Left ventricle myocardium inferior (tissue), 1 donor: ENCODE measurements at regions not wholly inside any gene's neighbourhood (a gene's known extent, or its start where the extent isn't known, plus 50 kb on each side); places are given as distances from the start of the nearest gene placed in this dataset.

Source experiments
- DNase-seq: peaks from one replicate; pipeline ENCODE4 v3.0.0-alpha.2; 2020
- H3K27ac ChIP-seq: fragments of 200-600 bp; replicated peaks from 2 replicates; pipeline ENCODE4 v1.8.0; 2021
- H3K27me3 ChIP-seq: fragments of 200-600 bp; 2 replicates; pipeline ENCODE4 v1.8.0; 2021; ENCODE audit warnings: low read depth
- H3K36me3 ChIP-seq: fragments of 200-600 bp; 2 replicates; pipeline ENCODE4 v1.8.0; 2021
- H3K4me1 ChIP-seq: fragments of 200-600 bp; 2 replicates; pipeline ENCODE4 v1.8.0; 2021
- H3K4me3 ChIP-seq: fragments of 200-600 bp; 2 replicates; pipeline ENCODE4 v1.8.0; 2021; ENCODE audit warnings: mild to moderate bottlenecking, moderate library complexity
- H3K9me3 ChIP-seq: fragments of 200-600 bp; replicated peaks from 2 replicates; pipeline ENCODE4 v1.8.0; 2021
- intact Hi-C: fragments of 100-400 bp; cut with micrococcal nuclease; formaldehyde crosslinking; loops from one replicate; pipeline ENCODE4 v1.11.0; 2022
- TF ChIP-seq, protein P1 (sequence below): fragments of 200-600 bp; IDR thresholded peaks from 2 replicates; pipeline ENCODE4 v1.8.0; 2021; ENCODE audit warnings: antibody characterized with exemption, mild to moderate bottlenecking, borderline replicate concordance
- donor health status: DM: no; HTN: yes; CAD: no; lungs with severe emphysema.

GRCh38 chr4:17124767-17125166 lies 226.3 kb upstream of the LDB2 start:
- no peaks in the 10 kb centered on the region for H3K4me1 ChIP-seq
- no peaks in the 10 kb centered on the region for H3K27me3 ChIP-seq
- H3K36me3 ChIP-seq, result no peaks in the 10 kb centered on the region
- DNase-seq, result no peak
- TF ChIP-seq, protein P1, sequence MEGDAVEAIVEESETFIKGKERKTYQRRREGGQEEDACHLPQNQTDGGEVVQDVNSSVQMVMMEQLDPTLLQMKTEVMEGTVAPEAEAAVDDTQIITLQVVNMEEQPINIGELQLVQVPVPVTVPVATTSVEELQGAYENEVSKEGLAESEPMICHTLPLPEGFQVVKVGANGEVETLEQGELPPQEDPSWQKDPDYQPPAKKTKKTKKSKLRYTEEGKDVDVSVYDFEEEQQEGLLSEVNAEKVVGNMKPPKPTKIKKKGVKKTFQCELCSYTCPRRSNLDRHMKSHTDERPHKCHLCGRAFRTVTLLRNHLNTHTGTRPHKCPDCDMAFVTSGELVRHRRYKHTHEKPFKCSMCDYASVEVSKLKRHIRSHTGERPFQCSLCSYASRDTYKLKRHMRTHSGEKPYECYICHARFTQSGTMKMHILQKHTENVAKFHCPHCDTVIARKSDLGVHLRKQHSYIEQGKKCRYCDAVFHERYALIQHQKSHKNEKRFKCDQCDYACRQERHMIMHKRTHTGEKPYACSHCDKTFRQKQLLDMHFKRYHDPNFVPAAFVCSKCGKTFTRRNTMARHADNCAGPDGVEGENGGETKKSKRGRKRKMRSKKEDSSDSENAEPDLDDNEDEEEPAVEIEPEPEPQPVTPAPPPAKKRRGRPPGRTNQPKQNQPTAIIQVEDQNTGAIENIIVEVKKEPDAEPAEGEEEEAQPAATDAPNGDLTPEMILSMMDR, result no peak
- H3K4me3 ChIP-seq, result no peak overlapping the region
- H3K9me3 ChIP-seq, result peaks cover 21% of the 10 kb centered on the region
- H3K27ac ChIP-seq, result no peak overlapping the region
- intact Hi-C loops, result no loop called here

- Histone ChIP-seq H3K27ac (no peak overlapping the region), H3K9me3 (peaks cover 29% of the 10 kb centered on the region), H3K27me3 (no peaks in the 10 kb centered on the region), H3K4me1 (no peaks in the 10 kb centered on the region), H3K4me3 (no peak overlapping the region), H3K36me3 (no peaks in the 10 kb centered on the region)
- DNase-seq, result no peak
- intact Hi-C loops, result no loop called here
- TF ChIP-seq, protein P1, result no peak
These were observed 222.3 kb upstream of the LDB2 start for GRCh38 chr4:17120761-17121160.

- H3K27ac ChIP-seq, result no peak overlapping the region
- H3K27me3 ChIP-seq, result no peaks in the 10 kb centered on the region
- intact Hi-C loops, result no loop called here
These were observed 219.3 kb upstream of the LDB2 start for GRCh38 chr4:17117746-17118145.

DNA sequence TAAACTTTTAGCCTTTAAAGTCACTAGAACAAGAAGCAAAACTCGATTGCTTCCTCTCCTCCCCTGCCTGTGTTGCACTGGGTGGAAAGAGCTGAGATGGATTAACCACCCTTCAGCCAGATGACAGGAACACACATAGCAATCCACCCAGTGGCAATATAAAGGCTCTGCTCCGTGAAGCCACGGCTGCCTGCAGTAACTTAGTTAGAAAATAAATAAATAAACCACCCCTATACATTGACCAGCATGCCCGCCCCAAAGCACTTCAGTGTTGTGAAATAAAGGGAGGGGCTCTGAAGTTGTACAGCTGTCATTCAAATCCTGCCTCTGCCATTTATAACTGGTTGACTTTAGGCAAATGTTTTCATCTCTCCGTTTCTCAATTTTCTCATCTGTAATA lies 217.1 kb upstream of the LDB2 start:
- DNase-seq, result no peak
- no peaks in the 10 kb centered on the region for H3K36me3 ChIP-seq
- H3K4me3 ChIP-seq, result no peak overlapping the region
- no peak overlapping the region for H3K27ac ChIP-seq
- H3K4me1 ChIP-seq, result no peaks in the 10 kb centered on the region
- H3K9me3 ChIP-seq, result peaks cover 17% of the 10 kb centered on the region
- TF ChIP-seq, protein P1, result no peak
- intact Hi-C loops, result no loop called here
- H3K27me3 ChIP-seq, result no peaks in the 10 kb centered on the region

More at GRCh38 chr4:17117746-17118145, 219.3 kb upstream of the LDB2 start:
- H3K4me1 ChIP-seq, result no peaks in the 10 kb centered on the region
- no peak for DNase-seq
- TF ChIP-seq, protein P1, result no peak
- no peaks in the 10 kb centered on the region for H3K36me3 ChIP-seq
- no peak overlapping the region for H3K4me3 ChIP-seq
- peaks cover 26% of the 10 kb centered on the region for H3K9me3 ChIP-seq

GRCh38 chr4:17112292-17112659 lies 213.8 kb upstream of the LDB2 start:
- H3K27me3 ChIP-seq, result no peaks in the 10 kb centered on the region
- no peaks in the 10 kb centered on the region for H3K36me3 ChIP-seq
- no peak overlapping the region for H3K27ac ChIP-seq
- H3K4me3 ChIP-seq, result no peak overlapping the region
- no peaks in the 10 kb centered on the region for H3K4me1 ChIP-seq
- TF ChIP-seq, protein P1, result peak; percentile 44
- no peak for DNase-seq
- intact Hi-C loops, result no loop called here
- H3K9me3 ChIP-seq, result no peaks in the 10 kb centered on the region

GRCh38 chr4:17109126-17109525 lies 210.7 kb upstream of the LDB2 start:
- H3K9me3 ChIP-seq, result no peaks in the 10 kb centered on the region
- DNase-seq, result no peak
- TF ChIP-seq, protein P1, result no peak
- no peaks in the 10 kb centered on the region for H3K27me3 ChIP-seq
- intact Hi-C loops, result no loop called here
- H3K36me3 ChIP-seq, result no peaks in the 10 kb centered on the region
- no peak overlapping the region for H3K4me3 ChIP-seq
- no peak overlapping the region for H3K27ac ChIP-seq
- H3K4me1 ChIP-seq, result no peaks in the 10 kb centered on the region
